NB4 (cell line): ENCODE measurements at regions not wholly inside any gene's neighbourhood (a gene's known extent, or its start where the extent isn't known, plus 50 kb on each side); places are given as distances from the start of the nearest gene placed in this dataset.
A peak's percentile ranks its signal among the peaks of the same experiment; 100 is the strongest.

Experiments
- DNase-seq: peaks from one replicate; pipeline ENCODE4 v3.0.0; 2010; ENCODE audit warnings: low read depth
- H3K4me3 ChIP-seq: one replicate; pipeline ENCODE4 v1.5.1; 2011; ENCODE audit warnings: mild to moderate bottlenecking, low read depth, low read length, moderate library complexity
- CTCF ChIP-seq: IDR thresholded peaks from one replicate; pipeline ENCODE4 v1.5.1; 2012; ENCODE audit warnings: low read depth, low read length
- MAX ChIP-seq: IDR thresholded peaks from 2 replicates; pipeline ENCODE4 v1.6.1; 2011; ENCODE audit warnings: low read depth, low read length
- MYC ChIP-seq: IDR thresholded peaks from 2 replicates; pipeline ENCODE4 v1.6.1; 2011; ENCODE audit warnings: low read depth, low read length
- POLR2A ChIP-seq: IDR thresholded peaks from 2 replicates; pipeline ENCODE4 v1.6.1; 2011; ENCODE audit warnings: mild to moderate bottlenecking; ENCODE audit not compliant: insufficient read length; ENCODE audit errors: extremely low read depth

- no peak for TF ChIP-seq MAX
- TF ChIP-seq CTCF, result no peak
- TF ChIP-seq MYC, result no peak
- no peak for TF ChIP-seq POLR2A
- no peak overlapping the region for H3K4me3 ChIP-seq
- no peak for DNase-seq
Measured at GRCh38 chrX:38974542-38974941, 173.3 kb downstream of the MID1IP1 start.

GRCh38 chrX:38975368-38975942 lies 174.2 kb downstream of the MID1IP1 start:
- no peak for DNase-seq
- H3K4me3 ChIP-seq, result no peak overlapping the region
- TF ChIP-seq MYC, result no peak
- TF ChIP-seq POLR2A, result no peak
- no peak for TF ChIP-seq MAX

GRCh38 chrX:38982370-38982769 lies 181.1 kb downstream of the MID1IP1 start:
- no peak overlapping the region for H3K4me3 ChIP-seq
- TF ChIP-seq POLR2A (no peak), CTCF (no peak), MAX (no peak)
- DNase-seq, result no peak

GRCh38 chrX:38982843-38983242 lies 181.6 kb downstream of the MID1IP1 start:
- no peak overlapping the region for H3K4me3 ChIP-seq
- DNase-seq, result no peak
- TF ChIP-seq MAX (no peak), POLR2A (no peak), MYC (no peak), CTCF (no peak)

GRCh38 chrX:38985375-38985774 lies 184.1 kb downstream of the MID1IP1 start:
- TF ChIP-seq MYC (no peak), POLR2A (no peak), CTCF (no peak), MAX (no peak)
- peak; percentile 58 for DNase-seq
- H3K4me3 ChIP-seq, result no peak overlapping the region

- H3K4me3 ChIP-seq, result no peak overlapping the region
- no peak for TF ChIP-seq MAX
- TF ChIP-seq POLR2A, result no peak
- no peak for DNase-seq
Measured at GRCh38 chrX:38985945-38986344, 184.7 kb downstream of the MID1IP1 start.
